ENCODE measurements at regions not wholly inside any gene's neighbourhood (a gene's known extent, or its start where the extent isn't known, plus 50 kb on each side); places are given as distances from the start of the nearest gene placed in this dataset.

GRCh38 chr18:2324459-2324858, 246.8 kb downstream of the METTL4 start:
- Histone ChIP-seq H3K27ac (no peak overlapping the region), H3K27me3 (peaks cover 0 to 4% of the 10 kb centered on the region in 2 donors), H3K36me3 (no peaks in the 10 kb centered on the region), H3K9me3 (no peaks in the 10 kb centered on the region), H3K4me3 (no peak overlapping the region), H3K4me1 (no peaks in the 10 kb centered on the region)
- TF ChIP-seq POLR2AphosphoS5 (IDR thresholded peaks at IDR 0.05), result no peak
- TF ChIP-seq, protein P1, sequence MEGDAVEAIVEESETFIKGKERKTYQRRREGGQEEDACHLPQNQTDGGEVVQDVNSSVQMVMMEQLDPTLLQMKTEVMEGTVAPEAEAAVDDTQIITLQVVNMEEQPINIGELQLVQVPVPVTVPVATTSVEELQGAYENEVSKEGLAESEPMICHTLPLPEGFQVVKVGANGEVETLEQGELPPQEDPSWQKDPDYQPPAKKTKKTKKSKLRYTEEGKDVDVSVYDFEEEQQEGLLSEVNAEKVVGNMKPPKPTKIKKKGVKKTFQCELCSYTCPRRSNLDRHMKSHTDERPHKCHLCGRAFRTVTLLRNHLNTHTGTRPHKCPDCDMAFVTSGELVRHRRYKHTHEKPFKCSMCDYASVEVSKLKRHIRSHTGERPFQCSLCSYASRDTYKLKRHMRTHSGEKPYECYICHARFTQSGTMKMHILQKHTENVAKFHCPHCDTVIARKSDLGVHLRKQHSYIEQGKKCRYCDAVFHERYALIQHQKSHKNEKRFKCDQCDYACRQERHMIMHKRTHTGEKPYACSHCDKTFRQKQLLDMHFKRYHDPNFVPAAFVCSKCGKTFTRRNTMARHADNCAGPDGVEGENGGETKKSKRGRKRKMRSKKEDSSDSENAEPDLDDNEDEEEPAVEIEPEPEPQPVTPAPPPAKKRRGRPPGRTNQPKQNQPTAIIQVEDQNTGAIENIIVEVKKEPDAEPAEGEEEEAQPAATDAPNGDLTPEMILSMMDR (IDR thresholded peaks at IDR 0.05), result no peak
- TF ChIP-seq POLR2A (IDR thresholded peaks at IDR 0.05), result no peak
- intact Hi-C loops (cut with DNase I; ENCODE audit: low total_unique reads), result no loop called here
- no peak for DNase-seq (ENCODE audit: low spot score in 2 of 2)

DNA sequence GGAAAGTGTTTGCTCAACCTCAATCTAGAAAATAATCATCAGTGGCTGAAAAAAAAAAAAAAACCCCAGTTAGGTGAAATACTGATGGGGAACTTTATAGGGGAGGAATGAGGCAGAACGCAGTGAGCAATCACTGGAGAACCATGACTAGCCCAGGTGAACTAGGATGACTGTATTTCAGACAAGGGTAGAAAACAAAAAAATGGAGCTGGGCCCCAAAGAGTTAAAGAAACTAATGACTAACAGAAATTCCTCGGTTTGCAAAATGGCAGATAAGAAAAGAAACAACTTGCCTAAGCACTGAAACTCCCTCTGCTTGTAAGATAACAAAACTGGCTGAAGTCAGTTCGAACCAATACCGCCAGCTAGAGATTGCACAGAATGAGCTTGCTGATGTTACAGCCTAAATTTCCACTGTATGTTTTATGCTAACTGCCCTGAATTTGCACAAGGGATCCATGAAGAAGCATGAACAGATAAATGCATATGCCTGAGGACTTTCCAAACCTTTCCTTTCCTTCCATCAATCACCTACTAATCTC, 245.9 kb downstream of the METTL4 start:
- Histone ChIP-seq H3K4me3 (no peak overlapping the region), H3K36me3 (no peaks in the 10 kb centered on the region), H3K27ac (no peak overlapping the region), H3K4me1 (no peaks in the 10 kb centered on the region), H3K9me3 (no peaks in the 10 kb centered on the region), H3K27me3 (peaks cover 0 to 4% of the 10 kb centered on the region in 2 donors)
- intact Hi-C loops (cut with DNase I; ENCODE audit: low total_unique reads), result no loop called here
- TF ChIP-seq POLR2A (IDR thresholded peaks at IDR 0.05), result no peak
- TF ChIP-seq, protein P1 (IDR thresholded peaks at IDR 0.05), result no peak
- DNase-seq (ENCODE audit: low spot score in 2 of 2), result no peak

- intact Hi-C loops (cut with DNase I; ENCODE audit: low total_unique reads), result no loop called here
- H3K27me3 ChIP-seq, result no peaks in the 10 kb centered on the region
- no peaks in the 10 kb centered on the region for H3K9me3 ChIP-seq
- TF ChIP-seq, protein P1 (IDR thresholded peaks at IDR 0.05), result no peak
- TF ChIP-seq POLR2AphosphoS5 (IDR thresholded peaks at IDR 0.05) (no peak), POLR2A (IDR thresholded peaks at IDR 0.05) (no peak)
- no peak for DNase-seq (ENCODE audit: low spot score in 2 of 2)
- no peak overlapping the region for H3K27ac ChIP-seq
- H3K36me3 ChIP-seq, result no peaks in the 10 kb centered on the region
- no peak overlapping the region for H3K4me3 ChIP-seq
- no peaks in the 10 kb centered on the region for H3K4me1 ChIP-seq
These were observed 245.4 kb downstream of the METTL4 start for GRCh38 chr18:2325933-2326332.

GRCh38 chr18:2326999-2327398, 244.3 kb downstream of the METTL4 start:
- TF ChIP-seq POLR2A (IDR thresholded peaks at IDR 0.05) (no peak), POLR2AphosphoS5 (IDR thresholded peaks at IDR 0.05) (no peak)
- TF ChIP-seq, protein P1 (IDR thresholded peaks at IDR 0.05), result no peak
- no peak for DNase-seq (ENCODE audit: low spot score in 2 of 2)
- Histone ChIP-seq H3K9me3 (no peaks in the 10 kb centered on the region), H3K4me1 (no peaks in the 10 kb centered on the region), H3K4me3 (no peak overlapping the region), H3K27me3 (no peaks in the 10 kb centered on the region), H3K27ac (no peak overlapping the region), H3K36me3 (no peaks in the 10 kb centered on the region)
- intact Hi-C loops (cut with DNase I; ENCODE audit: low total_unique reads), result no loop called here

DNA sequence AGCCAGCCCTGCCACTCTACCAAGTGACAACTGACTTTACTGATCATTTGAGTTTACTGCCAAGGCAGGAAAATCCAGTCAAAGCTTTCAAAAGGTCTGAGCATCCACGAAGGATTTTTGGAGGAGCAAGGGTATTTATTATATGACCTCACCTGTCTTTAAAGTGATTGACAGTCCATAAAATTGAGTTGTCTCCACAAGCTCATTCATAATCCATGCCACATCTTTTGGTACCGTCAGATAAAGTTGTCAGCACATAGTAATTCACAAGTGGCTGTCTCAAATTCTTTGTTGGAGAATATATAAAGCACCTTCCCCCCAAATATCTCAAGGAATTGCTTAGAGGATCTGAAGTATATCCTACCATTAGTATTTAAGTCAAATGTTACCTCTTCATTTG, 240.5 kb downstream of the METTL4 start:
- H3K27ac ChIP-seq, result no peak overlapping the region
- no peak overlapping the region for H3K4me3 ChIP-seq
- no peaks in the 10 kb centered on the region for H3K36me3 ChIP-seq
- H3K4me1 ChIP-seq, result no peaks in the 10 kb centered on the region
- TF ChIP-seq POLR2AphosphoS5 (IDR thresholded peaks at IDR 0.05) (no peak), POLR2A (IDR thresholded peaks at IDR 0.05) (no peak)
- TF ChIP-seq, protein P1 (IDR thresholded peaks at IDR 0.05), result no peak
- H3K9me3 ChIP-seq, result no peaks in the 10 kb centered on the region
- DNase-seq (ENCODE audit: low spot score in 2 of 2), result no peak
- H3K27me3 ChIP-seq, result no peaks in the 10 kb centered on the region
- intact Hi-C loops (cut with DNase I; ENCODE audit: low total_unique reads), result no loop called here

All from breast epithelium (tissue), 4 donors.